ENCODE measurements at regions not wholly inside any gene's neighbourhood (a gene's known extent, or its start where the extent isn't known, plus 50 kb on each side); places are given as distances from the start of the nearest gene placed in this dataset.

- Histone ChIP-seq H3K36me3 (no peaks in the 10 kb centered on the region), H3K27ac (replicated peaks in 1 of 4) (no peak overlapping the region), H3K9me3 (no peaks in the 10 kb centered on the region), H3K4me1 (peaks cover 0 to 7% (median 5%) of the 10 kb centered on the region in 4 donors), H3K4me3 (no peak overlapping the region), H3K27me3 (no peaks in the 10 kb centered on the region)
- 94% methylated on average over 10 of the region's 10 CpGs for WGBS
- TF ChIP-seq CTCF (IDR thresholded peaks at IDR 0.05) (no peak), POLR2AphosphoS5 (IDR thresholded peaks at IDR 0.05) (no peak), EP300 (IDR thresholded peaks at IDR 0.05) (no peak), POLR2A (IDR thresholded peaks at IDR 0.05; ENCODE audit: low read depth) (no peak)
- intact Hi-C loops (cut with DNase I): no loop called here
- DNase-seq (ENCODE audit: extremely low spot score): no peak
Measured at GRCh38 chr3:72087420-72087819, 302.5 kb upstream of the PROK2 start.

- Histone ChIP-seq H3K27ac (replicated peaks in 1 of 4) (no peak overlapping the region), H3K4me1 (peaks cover 4 to 14% (median 12%) of the 10 kb centered on the region in 4 donors), H3K36me3 (no peaks in the 10 kb centered on the region), H3K4me3 (no peak overlapping the region), H3K9me3 (no peaks in the 10 kb centered on the region), H3K27me3 (no peaks in the 10 kb centered on the region)
- no peak for DNase-seq (ENCODE audit: extremely low spot score)
- TF ChIP-seq EP300 (IDR thresholded peaks at IDR 0.05) (no peak), POLR2A (IDR thresholded peaks at IDR 0.05; ENCODE audit: low read depth) (no peak), POLR2AphosphoS5 (IDR thresholded peaks at IDR 0.05) (no peak), CTCF (IDR thresholded peaks at IDR 0.05) (no peak)
- intact Hi-C loops (cut with DNase I): no loop called here
- 82% methylated on average over 11 of the region's 11 CpGs for WGBS
Measured at GRCh38 chr3:72086743-72087087, 301.8 kb upstream of the PROK2 start.

GRCh38 chr3:72086042-72086742 is 301.2 kb upstream of the PROK2 start:
- no peak for TF ChIP-seq CTCF (IDR thresholded peaks at IDR 0.05)
- TF ChIP-seq POLR2AphosphoS5 (IDR thresholded peaks at IDR 0.05): no peak
- no peak for TF ChIP-seq EP300 (IDR thresholded peaks at IDR 0.05)
- TF ChIP-seq POLR2A (IDR thresholded peaks at IDR 0.05; ENCODE audit: low read depth): no peak
- 66% methylated on average over 5 of the region's 5 CpGs for WGBS
- no peak overlapping the region for H3K27ac ChIP-seq (replicated peaks in 1 of 4)
- no peaks in the 10 kb centered on the region for H3K36me3 ChIP-seq
- no peak for DNase-seq (ENCODE audit: extremely low spot score)
- no peaks in the 10 kb centered on the region for H3K27me3 ChIP-seq
- intact Hi-C loops (cut with DNase I): no loop called here
- H3K9me3 ChIP-seq: no peaks in the 10 kb centered on the region
- peaks cover 4 to 19% (median 16%) of the 10 kb centered on the region in 4 donors for H3K4me1 ChIP-seq
- no peak overlapping the region for H3K4me3 ChIP-seq

- no peaks in the 10 kb centered on the region for H3K9me3 ChIP-seq
- H3K4me3 ChIP-seq: no peak overlapping the region
- DNase-seq (ENCODE audit: extremely low spot score): no peak
- intact Hi-C loops (cut with DNase I): no loop called here
- TF ChIP-seq CTCF (IDR thresholded peaks at IDR 0.05) (no peak), POLR2A (IDR thresholded peaks at IDR 0.05; ENCODE audit: low read depth) (no peak), EP300 (IDR thresholded peaks at IDR 0.05) (no peak), POLR2AphosphoS5 (IDR thresholded peaks at IDR 0.05) (no peak)
- H3K36me3 ChIP-seq: no peaks in the 10 kb centered on the region
- 100% methylated on average over 1 of the region's 6 CpGs for WGBS
- peaks cover 4 to 20% (median 18%) of the 10 kb centered on the region in 4 donors for H3K4me1 ChIP-seq
- no peak overlapping the region for H3K27ac ChIP-seq (replicated peaks in 1 of 4)
- H3K27me3 ChIP-seq: no peaks in the 10 kb centered on the region
Measured at GRCh38 chr3:72085036-72085435, 300.1 kb upstream of the PROK2 start.

Data from esophagus muscularis mucosa (tissue), 4 donors.